C4-2B (cell line): ENCODE measurements at regions not wholly inside any gene's neighbourhood (a gene's known extent, or its start where the extent isn't known, plus 50 kb on each side); places are given as distances from the start of the nearest gene placed in this dataset.

Experiments used
- CTCF ChIP-seq: fragments of 450-650 bp; conservative IDR thresholded peaks from 2 replicates; pipeline ENCODE4 v1.5.1; 2017; ENCODE audit warnings: mild to moderate bottlenecking
- ZFX ChIP-seq: fragments of 450-650 bp; IDR thresholded peaks from 2 replicates; pipeline ENCODE4 v1.6.1; 2017

- TF ChIP-seq CTCF = no peak
- TF ChIP-seq ZFX = no peak
Measured at GRCh38 chr3:64291345-64291744, 66.1 kb upstream of the PRICKLE2 start.
